Natural killer cell (primary cell): ENCODE measurements at regions not wholly inside any gene's neighbourhood (a gene's known extent, or its start where the extent isn't known, plus 50 kb on each side); places are given as distances from the start of the nearest gene placed in this dataset.

Experiments
- ATAC-seq, 3 donors: fragments of 150-1000 bp in 2 of 3; fragments of 200-7000 bp in 1 of 3; cut with Tn5 transposase; 1 replicate in 1 of 3; 2 replicates in 2 of 3; pipeline ENCODE4 v1.10.0; 2021; ENCODE audit warnings: mild to moderate bottlenecking in 2 of 3, moderate library complexity in 2 of 3
- DNase-seq, 2 donors: peaks; one replicate each; pipeline versions ENCODE4 v3.0.0 to v3.0.0-alpha.2; 2013 to 2021; ENCODE audit warnings: mixed read lengths in 1 of 2
- H3K27ac ChIP-seq: one replicate; pipeline ENCODE4 v1.5.1; 2013; ENCODE audit warnings: mild to moderate bottlenecking, low read length
- H3K27me3 ChIP-seq: one replicate; pipeline ENCODE4 v1.6.1; 2013; ENCODE audit warnings: low read length; ENCODE audit not compliant: control insufficient read depth, insufficient read depth
- H3K36me3 ChIP-seq: one replicate; pipeline ENCODE4 v1.6.1; 2013; ENCODE audit warnings: low read length; ENCODE audit not compliant: control insufficient read depth, insufficient read depth
- H3K4me1 ChIP-seq: one replicate; pipeline ENCODE4 v1.6.1; 2013; ENCODE audit warnings: low read length; ENCODE audit not compliant: control insufficient read depth, insufficient read depth
- H3K4me3 ChIP-seq: one replicate; pipeline ENCODE4 v1.5.1; 2013; ENCODE audit warnings: low read length
- H3K9me3 ChIP-seq: one replicate; pipeline ENCODE4 v1.6.1; 2013; ENCODE audit warnings: low read length; ENCODE audit not compliant: control insufficient read depth, insufficient read depth
- H3K27ac Mint-ChIP-seq, 2 donors: one replicate each; pipeline ENCODE4 v1.8.0; 2022; ENCODE audit warnings: mild to moderate bottlenecking in 2 of 2, mixed read lengths in 2 of 2, moderate library complexity in 1 of 2
- H3K27me3 Mint-ChIP-seq, 2 donors: one replicate each; pipeline ENCODE4 v1.8.0; 2022; ENCODE audit warnings: low read depth in 2 of 2, mixed read lengths in 2 of 2
- H3K36me3 Mint-ChIP-seq: one replicate; pipeline ENCODE4 v1.8.0; 2022; ENCODE audit warnings: mixed read lengths
- H3K4me1 Mint-ChIP-seq, 2 donors: one replicate each; pipeline ENCODE4 v1.8.0; 2022; ENCODE audit warnings: mixed read lengths in 2 of 2
- H3K4me3 Mint-ChIP-seq: one replicate; pipeline ENCODE4 v1.8.0; 2022; ENCODE audit warnings: mild to moderate bottlenecking, moderate library complexity, mixed read lengths
- H3K9me3 Mint-ChIP-seq, 2 donors: one replicate each; pipeline ENCODE4 v1.8.0; 2022; ENCODE audit warnings: mixed read lengths in 2 of 2
- CTCF ChIP-seq: fragments of 200-600 bp; IDR thresholded peaks from one replicate; pipeline ENCODE4 v1.8.0; 2022; ENCODE audit warnings: antibody characterized with exemption
- WGBS: methylation state at CpG from one replicate; pipeline ENCODE4 v1.1.7; 2013; ENCODE audit warnings: missing lambda C conversion rate; ENCODE audit not compliant: insufficient coverage; 5-methylcytosine and 5-hydroxymethylcytosine counted together
- intact Hi-C: fragments of 100-400 bp; cut with micrococcal nuclease; formaldehyde crosslinking; loops from one replicate; pipeline ENCODE4 v1.14.2; 2022

GRCh38 chr13:104635879-104636278 lies 1569.7 kb upstream of the SLC10A2 start:
- DNase-seq (no peak), ATAC-seq (no peak)
- Histone ChIP-seq H3K36me3 (no peaks in the 10 kb centered on the region), H3K4me1 (no peaks in the 10 kb centered on the region), H3K27ac (no peak overlapping the region), H3K9me3 (no peaks in the 10 kb centered on the region), H3K27me3 (no peaks in the 10 kb centered on the region), H3K4me3 (no peak overlapping the region)
- H3K27ac Mint-ChIP-seq, result no peak overlapping the region
- peaks cover 2 to 5% of the 10 kb centered on the region in 2 donors for H3K9me3 Mint-ChIP-seq
- no peak for TF ChIP-seq CTCF
- no peaks in the 10 kb centered on the region for H3K4me1 Mint-ChIP-seq
- no peaks in the 10 kb centered on the region for H3K27me3 Mint-ChIP-seq
- no peak overlapping the region for H3K4me3 Mint-ChIP-seq
- intact Hi-C loops, result no loop called here
- 79% methylated on average over 5 of the region's 5 CpGs for WGBS
- H3K36me3 Mint-ChIP-seq, result no peaks in the 10 kb centered on the region

- ATAC-seq (no peak), DNase-seq (no peak)
- H3K36me3 ChIP-seq, result no peaks in the 10 kb centered on the region
- H3K4me1 Mint-ChIP-seq, result no peaks in the 10 kb centered on the region
- H3K4me1 ChIP-seq, result no peaks in the 10 kb centered on the region
- no peak overlapping the region for H3K27ac Mint-ChIP-seq
- TF ChIP-seq CTCF, result no peak
- peaks cover 0 to 8% of the 10 kb centered on the region in 2 donors for H3K9me3 Mint-ChIP-seq
- no peaks in the 10 kb centered on the region for H3K36me3 Mint-ChIP-seq
- H3K27me3 Mint-ChIP-seq, result no peaks in the 10 kb centered on the region
- H3K9me3 ChIP-seq, result no peaks in the 10 kb centered on the region
- WGBS, result 84% methylated on average over 2 of the region's 2 CpGs
- H3K27ac ChIP-seq, result no peak overlapping the region
- intact Hi-C loops, result no loop called here
- no peak overlapping the region for H3K4me3 Mint-ChIP-seq
- no peaks in the 10 kb centered on the region for H3K27me3 ChIP-seq
- no peak overlapping the region for H3K4me3 ChIP-seq
These were observed 1567.8 kb upstream of the SLC10A2 start for GRCh38 chr13:104634016-104634415.

- H3K27ac Mint-ChIP-seq, result no peak overlapping the region
- WGBS, result 88% methylated on average over 1 of the region's 1 CpG
- Histone ChIP-seq H3K4me3 (no peak overlapping the region), H3K36me3 (no peaks in the 10 kb centered on the region), H3K27ac (no peak overlapping the region), H3K9me3 (no peaks in the 10 kb centered on the region), H3K4me1 (no peaks in the 10 kb centered on the region), H3K27me3 (no peaks in the 10 kb centered on the region)
- no peak for ATAC-seq
- no peaks in the 10 kb centered on the region for H3K27me3 Mint-ChIP-seq
- intact Hi-C loops, result no loop called here
- H3K4me1 Mint-ChIP-seq, result no peaks in the 10 kb centered on the region
- peaks cover 0 to 8% of the 10 kb centered on the region in 2 donors for H3K9me3 Mint-ChIP-seq
- no peak for TF ChIP-seq CTCF
- no peaks in the 10 kb centered on the region for H3K36me3 Mint-ChIP-seq
- no peak overlapping the region for H3K4me3 Mint-ChIP-seq
- no peak for DNase-seq
These were observed 1566.5 kb upstream of the SLC10A2 start for GRCh38 chr13:104632736-104633135.

GRCh38 chr13:104625201-104625600 lies 1559.0 kb upstream of the SLC10A2 start:
- no peak for TF ChIP-seq CTCF
- Mint-ChIP-seq H3K9me3 (peaks cover 6 to 9% of the 10 kb centered on the region in 2 donors), H3K27me3 (no peaks in the 10 kb centered on the region), H3K4me3 (no peak overlapping the region), H3K36me3 (no peaks in the 10 kb centered on the region), H3K27ac (no peak overlapping the region), H3K4me1 (no peaks in the 10 kb centered on the region)
- no peak for ATAC-seq
- no peak overlapping the region for H3K27ac ChIP-seq
- H3K4me1 ChIP-seq, result no peaks in the 10 kb centered on the region
- no peaks in the 10 kb centered on the region for H3K27me3 ChIP-seq
- DNase-seq, result no peak
- intact Hi-C loops, result no loop called here
- WGBS, result 88% methylated on average over 7 of the region's 7 CpGs
- no peaks in the 10 kb centered on the region for H3K9me3 ChIP-seq
- H3K4me3 ChIP-seq, result no peak overlapping the region
- H3K36me3 ChIP-seq, result no peaks in the 10 kb centered on the region
